MCF 10A (cell line): ENCODE measurements at regions not wholly inside any gene's neighbourhood (a gene's known extent, or its start where the extent isn't known, plus 50 kb on each side); places are given as distances from the start of the nearest gene placed in this dataset.

Experiments
- BruUV-seq: library from RNA; stranded (reverse); fragments of 400-500 nt; replicated peaks from 2 replicates; lab custom pipeline; 2021; lab: Mats Ljungman, UMichigan
- CTCF ChIA-PET: fragments of 300-600 bp; sonication (Branson Sonifier 250); formaldehyde crosslinking; extraction: SDS; loops from one replicate; lab custom pipeline; 2021; ENCODE audit warnings: antibody characterized with exemption, inconsistent platforms; lab: Yijun Ruan, JAX
- POLR2A ChIA-PET: fragments of 300-600, 350-650 bp; sonication (Branson Sonifier 250); formaldehyde crosslinking; extraction: SDS; loops from one replicate; lab custom pipeline; 2020; ENCODE audit warnings: antibody characterized with exemption, inconsistent platforms; lab: Yijun Ruan, JAX
- DNase-seq: peaks from one replicate; pipeline ENCODE4 v3.0.0-alpha.2; 2018; ENCODE audit not compliant: unreplicated experiment
- H3K27ac Mint-ChIP-seq: one replicate; pipeline ENCODE4 v1.8.0; 2022; ENCODE audit warnings: mild to moderate bottlenecking, low read depth, mixed read lengths; ENCODE audit not compliant: unreplicated experiment
- H3K27me3 Mint-ChIP-seq: one replicate; pipeline ENCODE4 v1.8.0; 2022; ENCODE audit warnings: mixed read lengths; ENCODE audit not compliant: insufficient read depth, unreplicated experiment
- H3K36me3 Mint-ChIP-seq: one replicate; pipeline ENCODE4 v1.8.0; 2022; ENCODE audit warnings: mild to moderate bottlenecking, moderate library complexity, mixed read lengths; ENCODE audit not compliant: insufficient read depth, unreplicated experiment
- H3K4me1 Mint-ChIP-seq: one replicate; pipeline ENCODE4 v1.8.0; 2022; ENCODE audit warnings: mixed read lengths; ENCODE audit not compliant: insufficient read depth, unreplicated experiment
- H3K4me3 Mint-ChIP-seq: one replicate; pipeline ENCODE4 v1.8.0; 2022; ENCODE audit warnings: mild to moderate bottlenecking, moderate library complexity, mixed read lengths; ENCODE audit not compliant: unreplicated experiment
- H3K9me3 Mint-ChIP-seq: one replicate; pipeline ENCODE4 v1.8.0; 2022; ENCODE audit warnings: mixed read lengths; ENCODE audit not compliant: unreplicated experiment
- CTCF ChIP-seq: fragments of 200-600 bp; IDR thresholded peaks from one replicate; pipeline ENCODE4 v1.8.0; 2022; ENCODE audit warnings: antibody characterized with exemption, mild to moderate bottlenecking; ENCODE audit not compliant: unreplicated experiment
- intact Hi-C: fragments of 100-400 bp; cut with micrococcal nuclease; formaldehyde crosslinking; loops from 2 replicates; pipeline ENCODE4 v1.14.1; 2022

- H3K4me1 Mint-ChIP-seq: no peaks in the 10 kb centered on the region
- H3K36me3 Mint-ChIP-seq: no peaks in the 10 kb centered on the region
- intact Hi-C loops: loop anchor here (10.0 kb wide), 1 partner anchor 1756 kb away; no protein-coding TSS in a partner anchor
- ChIA-PET CTCF (interaction anchor here (0.6 to 1.0 kb wide), 3 partner anchors 10 to 430 kb away, joined by 3 to 6 read pairs (median 3); no protein-coding TSS in a partner anchor), POLR2A (no interaction called here)
- no peak for TF ChIP-seq CTCF
- no TSS peak for BruUV-seq
- no peak overlapping the region for H3K4me3 Mint-ChIP-seq
- no peak for DNase-seq
- H3K9me3 Mint-ChIP-seq: no peaks in the 10 kb centered on the region
- peaks cover 23% of the 10 kb centered on the region for H3K27me3 Mint-ChIP-seq
- no peak overlapping the region for H3K27ac Mint-ChIP-seq
These were observed 95.5 kb upstream of the WDR44 start for GRCh38 chrX:118250445-118250844.

- TF ChIP-seq CTCF: no peak
- Mint-ChIP-seq H3K27me3 (peaks cover 26% of the 10 kb centered on the region), H3K4me3 (no peak overlapping the region), H3K36me3 (no peaks in the 10 kb centered on the region), H3K27ac (no peak overlapping the region), H3K9me3 (no peaks in the 10 kb centered on the region), H3K4me1 (no peaks in the 10 kb centered on the region)
- ChIA-PET POLR2A (no interaction called here), CTCF (no interaction called here)
- intact Hi-C loops: loop anchor here (10.0 kb wide), 1 partner anchor 1756 kb away; no protein-coding TSS in a partner anchor
- DNase-seq: no peak
- BruUV-seq: no TSS peak
These were observed 94.6 kb upstream of the WDR44 start for GRCh38 chrX:118251271-118251670.

- BruUV-seq: no TSS peak
- DNase-seq: no peak
- ChIA-PET POLR2A (no interaction called here), CTCF (interaction anchor here (0.6 to 0.7 kb wide), 3 partner anchors 174 to 1763 kb away, joined by 3 to 4 read pairs (median 3); no protein-coding TSS in a partner anchor)
- Mint-ChIP-seq H3K27me3 (peaks cover 35% of the 10 kb centered on the region), H3K4me1 (no peaks in the 10 kb centered on the region), H3K4me3 (no peak overlapping the region), H3K27ac (no peak overlapping the region), H3K9me3 (no peaks in the 10 kb centered on the region), H3K36me3 (no peaks in the 10 kb centered on the region)
- intact Hi-C loops: loop anchor here (10.0 kb wide), 1 partner anchor 1758 kb away; no protein-coding TSS in a partner anchor
- TF ChIP-seq CTCF: no peak
These were observed 92.9 kb upstream of the WDR44 start for GRCh38 chrX:118252967-118253366.

GRCh38 chrX:118254611-118255010 is 91.3 kb upstream of the WDR44 start:
- no peaks in the 10 kb centered on the region for H3K4me1 Mint-ChIP-seq
- POLR2A ChIA-PET: no interaction called here
- no peaks in the 10 kb centered on the region for H3K9me3 Mint-ChIP-seq

More at GRCh38 chrX:118254611-118255010, 91.3 kb upstream of the WDR44 start:
- H3K27ac Mint-ChIP-seq: no peak overlapping the region
- DNase-seq: peak; percentile 57
- H3K36me3 Mint-ChIP-seq: no peaks in the 10 kb centered on the region
- CTCF ChIA-PET: interaction anchor here (0.6 to 3.2 kb wide), 24 partner anchors 10 to 1954 kb away, joined by 3 to 15 read pairs (median 4); no protein-coding TSS in a partner anchor
- H3K4me3 Mint-ChIP-seq: no peak overlapping the region
- BruUV-seq: no TSS peak
- intact Hi-C loops: loop anchor here (1.0 to 10.0 kb wide), 2 partner anchors 257 to 1760 kb away; no protein-coding TSS in a partner anchor
- TF ChIP-seq CTCF: peak; percentile 59
- H3K27me3 Mint-ChIP-seq: peaks cover 31% of the 10 kb centered on the region
